ENCODE measurements at regions not wholly inside any gene's neighbourhood (a gene's known extent, or its start where the extent isn't known, plus 50 kb on each side); places are given as distances from the start of the nearest gene placed in this dataset.
"Not testable (repeated sequence)": the region's sequence is repeated elsewhere in the genome, so short reads cannot be mapped to it uniquely, and the experiment has no call there.

- no peaks in the 10 kb centered on the region for H3K4me1 ChIP-seq (ENCODE audit: control insufficient read depth in 1 of 2, insufficient read depth in 2 of 2, low read length in 2 of 2)
- H3K27me3 ChIP-seq (ENCODE audit: low read depth, low read length): no peaks in the 10 kb centered on the region
- H3K36me3 ChIP-seq (ENCODE audit: control insufficient read depth in 1 of 2, insufficient read depth in 2 of 2, low read length in 2 of 2): no peaks in the 10 kb centered on the region
- no peaks in the 10 kb centered on the region for H3K9me3 ChIP-seq (ENCODE audit: control insufficient read depth in 1 of 2, low read length in 2 of 2)
- H3K4me3 ChIP-seq (ENCODE audit: low read depth in 1 of 2, low read length in 2 of 2): no peak overlapping the region
- no peak overlapping the region for H3K27ac ChIP-seq (ENCODE audit: low read length)
Observed at GRCh38 chr4:32890398-32890797, 2170.2 kb downstream of the PCDH7 start.

DNA sequence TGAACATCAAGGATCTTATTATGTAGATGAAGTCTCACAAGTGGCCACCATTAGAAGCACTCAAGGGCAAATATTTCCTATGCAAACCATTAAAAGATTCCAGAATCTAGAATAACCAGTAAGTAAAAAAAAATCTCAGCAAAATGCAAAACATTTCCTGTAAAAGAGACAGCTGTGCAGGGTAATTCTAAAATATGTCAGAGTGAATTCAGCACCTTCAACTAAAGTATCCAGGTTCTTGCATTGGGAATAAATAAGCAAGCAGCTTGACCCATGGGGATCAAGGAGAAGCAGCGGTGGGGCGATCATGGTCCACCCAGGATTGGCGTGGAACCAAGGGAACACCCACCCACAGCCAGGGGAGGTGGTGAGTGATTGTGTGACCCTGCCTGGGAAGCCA is 2188.9 kb downstream of the PCDH7 start:
- H3K27me3 ChIP-seq (ENCODE audit: low read depth, low read length): no peaks in the 10 kb centered on the region
- no peaks in the 10 kb centered on the region for H3K36me3 ChIP-seq (ENCODE audit: control insufficient read depth in 1 of 2, insufficient read depth in 2 of 2, low read length in 2 of 2)
- H3K4me3 ChIP-seq (ENCODE audit: low read depth in 1 of 2, low read length in 2 of 2): no peak overlapping the region
- H3K4me1 ChIP-seq (ENCODE audit: control insufficient read depth in 1 of 2, insufficient read depth in 2 of 2, low read length in 2 of 2): no peaks in the 10 kb centered on the region
- H3K27ac ChIP-seq (ENCODE audit: low read length): no peak overlapping the region
- H3K9me3 ChIP-seq (ENCODE audit: control insufficient read depth in 1 of 2, low read length in 2 of 2): peaks cover 0 to 8% of the 10 kb centered on the region in 2 donors

DNA sequence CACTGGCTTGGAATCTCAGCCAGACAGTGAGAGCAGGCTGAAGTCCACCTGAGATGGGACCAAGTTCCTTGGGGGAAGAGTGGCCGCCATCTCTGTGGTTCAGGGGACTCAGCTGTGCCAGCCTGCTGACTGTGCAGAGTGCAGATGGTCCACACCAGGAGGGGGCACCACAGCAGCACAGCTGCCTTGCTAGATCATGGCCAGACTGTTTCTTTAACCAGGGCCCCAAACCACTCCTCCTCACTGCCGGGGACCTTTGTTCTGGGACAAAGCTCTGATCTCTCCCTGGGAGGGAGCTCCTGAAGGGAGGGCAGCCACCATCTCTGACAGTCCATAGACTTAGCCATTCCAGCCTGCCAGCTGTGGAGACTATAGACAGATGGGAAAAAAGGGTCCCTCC is 2189.6 kb downstream of the PCDH7 start:
- peaks cover 0 to 8% of the 10 kb centered on the region in 2 donors for H3K9me3 ChIP-seq (ENCODE audit: control insufficient read depth in 1 of 2, low read length in 2 of 2)
- no peaks in the 10 kb centered on the region for H3K36me3 ChIP-seq (ENCODE audit: control insufficient read depth in 1 of 2, insufficient read depth in 2 of 2, low read length in 2 of 2)
- H3K27me3 ChIP-seq (ENCODE audit: low read depth, low read length): no peaks in the 10 kb centered on the region
- H3K27ac ChIP-seq (ENCODE audit: low read length): no peak overlapping the region
- no peak overlapping the region for H3K4me3 ChIP-seq (ENCODE audit: low read depth in 1 of 2, low read length in 2 of 2)
- H3K4me1 ChIP-seq (ENCODE audit: control insufficient read depth in 1 of 2, insufficient read depth in 2 of 2, low read length in 2 of 2): no peaks in the 10 kb centered on the region

DNA sequence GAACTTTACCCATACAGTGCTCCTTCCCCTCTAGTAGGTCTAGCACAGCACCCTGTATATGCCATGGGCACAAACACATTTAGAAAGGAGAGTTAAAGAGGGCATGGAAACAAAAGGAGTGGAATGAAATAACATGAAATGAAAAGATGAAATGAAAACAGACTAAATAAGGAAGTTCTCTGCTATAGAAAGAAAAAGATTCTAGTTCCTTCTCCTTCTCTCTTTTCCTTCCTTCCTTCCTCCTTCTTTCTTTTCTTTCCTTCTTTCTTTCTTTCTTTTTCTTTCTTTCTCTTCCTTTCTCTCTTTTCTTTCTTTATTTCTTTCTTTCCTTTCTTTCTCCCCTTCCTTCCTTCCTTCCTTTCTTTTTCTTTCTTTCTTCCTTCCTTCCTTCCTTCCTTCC is 2197.4 kb downstream of the PCDH7 start:
- no peaks in the 10 kb centered on the region for H3K27me3 ChIP-seq (ENCODE audit: low read depth, low read length)
- no peak overlapping the region for H3K27ac ChIP-seq (ENCODE audit: low read length)
- H3K4me3 ChIP-seq (ENCODE audit: low read depth in 1 of 2, low read length in 2 of 2): no peak overlapping the region
- peaks cover 0 to 3% of the 10 kb centered on the region in 2 donors for H3K9me3 ChIP-seq (ENCODE audit: control insufficient read depth in 1 of 2, low read length in 2 of 2)
- no peaks in the 10 kb centered on the region for H3K36me3 ChIP-seq (ENCODE audit: control insufficient read depth in 1 of 2, insufficient read depth in 2 of 2, low read length in 2 of 2)
- no peaks in the 10 kb centered on the region for H3K4me1 ChIP-seq (ENCODE audit: control insufficient read depth in 1 of 2, insufficient read depth in 2 of 2, low read length in 2 of 2)

DNA sequence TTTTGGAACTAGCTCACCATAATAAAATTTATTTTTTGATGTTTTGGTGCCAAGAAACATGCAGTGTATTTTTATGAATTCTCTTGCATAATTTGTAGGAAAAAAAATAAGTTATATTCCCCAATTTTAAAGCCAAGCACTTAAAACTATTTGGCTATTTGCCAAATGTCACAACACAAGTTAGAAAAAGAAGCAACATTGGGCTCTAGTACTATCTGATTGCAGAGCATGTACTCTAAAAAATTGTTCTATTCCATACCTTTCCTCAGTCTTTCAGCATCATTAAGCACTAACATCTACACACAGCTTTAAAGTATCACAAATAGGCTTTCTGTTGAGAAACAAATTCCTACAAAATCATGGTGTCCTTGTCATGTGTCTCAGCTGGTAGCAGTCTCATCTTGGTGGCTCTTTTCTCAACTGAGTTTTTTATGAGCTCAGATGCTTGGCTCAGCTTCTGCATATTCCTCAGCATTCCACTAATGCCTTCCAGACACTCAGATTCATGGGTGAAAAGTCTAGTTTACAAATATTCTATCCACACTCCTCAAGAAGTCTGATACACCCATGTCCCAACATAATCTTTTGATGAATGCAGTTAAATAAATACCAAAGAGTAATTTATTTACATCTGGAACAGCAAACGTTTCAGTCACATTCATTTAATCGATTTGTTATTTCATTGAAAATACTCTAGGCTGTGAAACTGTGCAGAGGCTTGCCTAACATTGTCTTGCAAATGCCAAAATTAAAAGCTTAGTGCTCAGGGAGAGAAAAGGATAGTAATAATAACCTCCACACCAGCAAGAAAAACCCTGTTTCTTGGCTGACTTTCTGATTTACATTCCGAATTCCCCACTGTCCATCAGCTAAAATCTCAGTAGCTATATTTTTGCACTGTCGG is 2209.9 kb downstream of the PCDH7 start:
- Histone ChIP-seq H3K9me3 (ENCODE audit: control insufficient read depth in 1 of 2, low read length in 2 of 2) (no peaks in the 10 kb centered on the region), H3K4me1 (ENCODE audit: control insufficient read depth in 1 of 2, insufficient read depth in 2 of 2, low read length in 2 of 2) (peaks cover 0 to 12% of the 10 kb centered on the region in 2 donors), H3K4me3 (ENCODE audit: low read depth in 1 of 2, low read length in 2 of 2) (no peak overlapping the region), H3K27ac (ENCODE audit: low read length) (no peak overlapping the region), H3K36me3 (ENCODE audit: control insufficient read depth in 1 of 2, insufficient read depth in 2 of 2, low read length in 2 of 2) (no peaks in the 10 kb centered on the region), H3K27me3 (ENCODE audit: low read depth, low read length) (no peaks in the 10 kb centered on the region)

GRCh38 chr4:32930700-32931099 is 2210.5 kb downstream of the PCDH7 start:
- Histone ChIP-seq H3K4me3 (ENCODE audit: low read depth in 1 of 2, low read length in 2 of 2) (no peak overlapping the region), H3K27me3 (ENCODE audit: low read depth, low read length) (no peaks in the 10 kb centered on the region), H3K36me3 (ENCODE audit: control insufficient read depth in 1 of 2, insufficient read depth in 2 of 2, low read length in 2 of 2) (no peaks in the 10 kb centered on the region), H3K9me3 (ENCODE audit: control insufficient read depth in 1 of 2, low read length in 2 of 2) (no peaks in the 10 kb centered on the region), H3K4me1 (ENCODE audit: control insufficient read depth in 1 of 2, insufficient read depth in 2 of 2, low read length in 2 of 2) (peaks cover 0 to 12% of the 10 kb centered on the region in 2 donors), H3K27ac (ENCODE audit: low read length) (no peak overlapping the region)

- Histone ChIP-seq H3K4me3 (ENCODE audit: low read depth in 1 of 2, low read length in 2 of 2) (no peak overlapping the region), H3K27ac (ENCODE audit: low read length) (no peak overlapping the region), H3K36me3 (ENCODE audit: control insufficient read depth in 1 of 2, insufficient read depth in 2 of 2, low read length in 2 of 2) (no peaks in the 10 kb centered on the region), H3K4me1 (ENCODE audit: control insufficient read depth in 1 of 2, insufficient read depth in 2 of 2, low read length in 2 of 2) (peaks cover 0 to 12% of the 10 kb centered on the region in 2 donors), H3K9me3 (ENCODE audit: control insufficient read depth in 1 of 2, low read length in 2 of 2) (no peaks in the 10 kb centered on the region), H3K27me3 (ENCODE audit: low read depth, low read length) (no peaks in the 10 kb centered on the region)
Observed at GRCh38 chr4:32931475-32931874, 2211.3 kb downstream of the PCDH7 start.

- Histone ChIP-seq H3K27ac (ENCODE audit: low read length) (no peak overlapping the region), H3K9me3 (ENCODE audit: control insufficient read depth in 1 of 2, low read length in 2 of 2) (no peaks in the 10 kb centered on the region), H3K36me3 (ENCODE audit: control insufficient read depth in 1 of 2, insufficient read depth in 2 of 2, low read length in 2 of 2) (no peaks in the 10 kb centered on the region), H3K4me3 (ENCODE audit: low read depth in 1 of 2, low read length in 2 of 2) (no peak overlapping the region), H3K27me3 (ENCODE audit: low read depth, low read length) (no peaks in the 10 kb centered on the region), H3K4me1 (ENCODE audit: control insufficient read depth in 1 of 2, insufficient read depth in 2 of 2, low read length in 2 of 2) (peaks cover 0 to 12% of the 10 kb centered on the region in 2 donors)
Observed at GRCh38 chr4:32932156-32932555, 2212.0 kb downstream of the PCDH7 start.

- H3K27me3 ChIP-seq (ENCODE audit: low read depth, low read length); H3K36me3 ChIP-seq (ENCODE audit: control insufficient read depth in 1 of 2, insufficient read depth in 2 of 2, low read length in 2 of 2); H3K4me1 ChIP-seq (ENCODE audit: control insufficient read depth in 1 of 2, insufficient read depth in 2 of 2, low read length in 2 of 2); H3K27ac ChIP-seq (ENCODE audit: low read length); H3K4me3 ChIP-seq (ENCODE audit: low read depth in 1 of 2, low read length in 2 of 2); H3K9me3 ChIP-seq (ENCODE audit: control insufficient read depth in 1 of 2, low read length in 2 of 2): not testable (repeated sequence)
Observed at GRCh38 chr4:32939222-32939621, 2219.1 kb downstream of the PCDH7 start.

GRCh38 chr4:32950866-32951265 is 2230.7 kb downstream of the PCDH7 start:
- Histone ChIP-seq H3K9me3 (ENCODE audit: control insufficient read depth in 1 of 2, low read length in 2 of 2) (no peaks in the 10 kb centered on the region), H3K27ac (ENCODE audit: low read length) (no peak overlapping the region), H3K4me3 (ENCODE audit: low read depth in 1 of 2, low read length in 2 of 2) (no peak overlapping the region), H3K4me1 (ENCODE audit: control insufficient read depth in 1 of 2, insufficient read depth in 2 of 2, low read length in 2 of 2) (no peaks in the 10 kb centered on the region), H3K36me3 (ENCODE audit: control insufficient read depth in 1 of 2, insufficient read depth in 2 of 2, low read length in 2 of 2) (no peaks in the 10 kb centered on the region), H3K27me3 (ENCODE audit: low read depth, low read length) (no peaks in the 10 kb centered on the region)

DNA sequence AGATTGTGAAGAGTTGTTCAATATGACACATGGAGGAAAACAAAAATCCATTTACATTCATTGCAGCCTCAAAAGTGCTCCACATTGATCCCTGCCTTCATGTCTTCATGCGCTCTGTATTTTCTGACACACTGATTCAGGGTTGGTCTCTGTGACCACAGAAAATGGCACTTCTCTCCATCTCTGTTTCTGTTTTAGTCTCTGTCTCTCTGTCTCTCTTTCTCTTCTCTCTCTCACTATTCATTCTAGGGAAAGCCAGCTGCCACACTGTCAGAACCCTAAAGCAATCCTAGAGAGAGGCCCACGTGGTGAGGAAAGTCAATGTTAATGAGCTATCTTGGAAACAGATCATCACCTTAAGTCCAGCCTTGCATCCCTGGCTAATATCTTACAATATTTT is 2238.4 kb downstream of the PCDH7 start:
- Histone ChIP-seq H3K36me3 (ENCODE audit: control insufficient read depth in 1 of 2, insufficient read depth in 2 of 2, low read length in 2 of 2) (no peaks in the 10 kb centered on the region), H3K4me3 (ENCODE audit: low read depth in 1 of 2, low read length in 2 of 2) (no peak overlapping the region), H3K4me1 (ENCODE audit: control insufficient read depth in 1 of 2, insufficient read depth in 2 of 2, low read length in 2 of 2) (no peaks in the 10 kb centered on the region), H3K27ac (ENCODE audit: low read length) (no peak overlapping the region), H3K9me3 (ENCODE audit: control insufficient read depth in 1 of 2, low read length in 2 of 2) (no peaks in the 10 kb centered on the region), H3K27me3 (ENCODE audit: low read depth, low read length) (no peaks in the 10 kb centered on the region)

GRCh38 chr4:32962100-32962499 is 2241.9 kb downstream of the PCDH7 start:
- H3K4me1 ChIP-seq (ENCODE audit: control insufficient read depth in 1 of 2, insufficient read depth in 2 of 2, low read length in 2 of 2): no peaks in the 10 kb centered on the region
- H3K27me3 ChIP-seq (ENCODE audit: low read depth, low read length): no peaks in the 10 kb centered on the region
- no peak overlapping the region for H3K4me3 ChIP-seq (ENCODE audit: low read depth in 1 of 2, low read length in 2 of 2)
- no peaks in the 10 kb centered on the region for H3K36me3 ChIP-seq (ENCODE audit: control insufficient read depth in 1 of 2, insufficient read depth in 2 of 2, low read length in 2 of 2)
- H3K9me3 ChIP-seq (ENCODE audit: control insufficient read depth in 1 of 2, low read length in 2 of 2): no peaks in the 10 kb centered on the region
- H3K27ac ChIP-seq (ENCODE audit: low read length): no peak overlapping the region
